Immature natural killer cell (primary cell): ENCODE measurements at regions not wholly inside any gene's neighbourhood (a gene's known extent, or its start where the extent isn't known, plus 50 kb on each side); places are given as distances from the start of the nearest gene placed in this dataset.
A peak's percentile ranks its signal among the peaks of the same experiment; 100 is the strongest.

Experiments used
- DNase-seq, 3 donors: peaks; one replicate each; pipeline ENCODE4 v3.0.0; 2022; ENCODE audit warnings: mixed read lengths in 1 of 3
- H3K27ac Mint-ChIP-seq, 6 donors: one replicate each; pipeline ENCODE4 v1.8.0; 2020; ENCODE audit warnings: mixed read lengths in 6 of 6, mild to moderate bottlenecking in 5 of 6, inconsistent platforms in 4 of 6, moderate library complexity in 3 of 6
- H3K27me3 Mint-ChIP-seq, 3 donors: one replicate each; pipeline ENCODE4 v1.8.0; 2020 to 2021; ENCODE audit warnings: low read depth in 3 of 3, mild to moderate bottlenecking in 3 of 3, mixed read lengths in 3 of 3, moderate library complexity in 3 of 3, inconsistent platforms in 1 of 3
- H3K36me3 Mint-ChIP-seq, 3 donors: one replicate each; pipeline ENCODE4 v1.8.0; 2020; ENCODE audit warnings: mixed read lengths in 3 of 3, inconsistent platforms in 2 of 3, mild to moderate bottlenecking in 2 of 3
- H3K4me1 Mint-ChIP-seq, 2 donors: one replicate each; pipeline ENCODE4 v1.8.0; 2020; ENCODE audit warnings: inconsistent platforms in 2 of 2, mild to moderate bottlenecking in 2 of 2, mixed read lengths in 2 of 2, moderate library complexity in 1 of 2
- H3K4me3 Mint-ChIP-seq, 5 donors: one replicate each; pipeline ENCODE4 v1.8.0; 2020; ENCODE audit warnings: mild to moderate bottlenecking in 5 of 5, mixed read lengths in 5 of 5, inconsistent platforms in 3 of 5, moderate library complexity in 3 of 5
- H3K9me3 Mint-ChIP-seq, 6 donors: one replicate each; pipeline ENCODE4 v1.8.0; 2020; ENCODE audit warnings: mild to moderate bottlenecking in 6 of 6, mixed read lengths in 6 of 6, inconsistent platforms in 4 of 6, moderate library complexity in 3 of 6

GRCh38 chr20:9981829-9982228 is 53.0 kb upstream of the ANKEF1 start:
- no peak overlapping the region for H3K27ac Mint-ChIP-seq

GRCh38 chr20:9978397-9979004 is 56.3 kb upstream of the ANKEF1 start:
- no peak overlapping the region for H3K27ac Mint-ChIP-seq
- peaks cover 0 to 8% (median 0%) of the 10 kb centered on the region in 3 donors for H3K27me3 Mint-ChIP-seq
- DNase-seq, result peak; percentile 41 to 60 (median 57)
- H3K36me3 Mint-ChIP-seq, result no peaks in the 10 kb centered on the region
- H3K4me1 Mint-ChIP-seq, result no peaks in the 10 kb centered on the region
- no peaks in the 10 kb centered on the region for H3K9me3 Mint-ChIP-seq
- no peak overlapping the region for H3K4me3 Mint-ChIP-seq

More at GRCh38 chr20:9981829-9982228, 53.0 kb upstream of the ANKEF1 start:
- no peak for DNase-seq
- no peak overlapping the region for H3K4me3 Mint-ChIP-seq
- H3K4me1 Mint-ChIP-seq, result no peaks in the 10 kb centered on the region
- H3K9me3 Mint-ChIP-seq, result no peaks in the 10 kb centered on the region
- H3K36me3 Mint-ChIP-seq, result no peaks in the 10 kb centered on the region
- H3K27me3 Mint-ChIP-seq, result peaks cover 0 to 5% (median 2%) of the 10 kb centered on the region in 3 donors

GRCh38 chr20:9977629-9978028 is 57.2 kb upstream of the ANKEF1 start:
- no peaks in the 10 kb centered on the region for H3K36me3 Mint-ChIP-seq
- H3K27ac Mint-ChIP-seq, result no peak overlapping the region
- H3K27me3 Mint-ChIP-seq, result peaks cover 0 to 9% (median under 1%) of the 10 kb centered on the region in 3 donors
- no peaks in the 10 kb centered on the region for H3K4me1 Mint-ChIP-seq
- H3K9me3 Mint-ChIP-seq, result no peaks in the 10 kb centered on the region
- H3K4me3 Mint-ChIP-seq, result no peak overlapping the region
- DNase-seq, result no peak

- Mint-ChIP-seq H3K4me3 (no peak overlapping the region), H3K36me3 (no peaks in the 10 kb centered on the region), H3K27ac (no peak overlapping the region), H3K9me3 (no peaks in the 10 kb centered on the region), H3K27me3 (peaks cover 0 to 14% (median 6%) of the 10 kb centered on the region in 3 donors), H3K4me1 (no peaks in the 10 kb centered on the region)
- DNase-seq, result no peak
These were observed 60.5 kb upstream of the ANKEF1 start for GRCh38 chr20:9974324-9974723.

GRCh38 chr20:9971746-9972145 is 63.0 kb upstream of the ANKEF1 start:
- H3K36me3 Mint-ChIP-seq, result no peaks in the 10 kb centered on the region
- H3K27ac Mint-ChIP-seq, result no peak overlapping the region
- H3K27me3 Mint-ChIP-seq, result peaks cover 0 to 10% (median 9%) of the 10 kb centered on the region in 3 donors
- no peaks in the 10 kb centered on the region for H3K4me1 Mint-ChIP-seq
- H3K9me3 Mint-ChIP-seq, result no peaks in the 10 kb centered on the region
- no peak overlapping the region for H3K4me3 Mint-ChIP-seq
- no peak for DNase-seq

GRCh38 chr20:9969626-9970025 is 65.2 kb upstream of the ANKEF1 start:
- no peaks in the 10 kb centered on the region for H3K36me3 Mint-ChIP-seq
- no peak for DNase-seq
- H3K4me1 Mint-ChIP-seq, result no peaks in the 10 kb centered on the region
- H3K4me3 Mint-ChIP-seq, result no peak overlapping the region
- no peaks in the 10 kb centered on the region for H3K9me3 Mint-ChIP-seq
- H3K27ac Mint-ChIP-seq, result no peak overlapping the region
- H3K27me3 Mint-ChIP-seq, result peaks cover 0 to 18% (median 10%) of the 10 kb centered on the region in 3 donors

GRCh38 chr20:9968015-9968414 is 66.8 kb upstream of the ANKEF1 start:
- Mint-ChIP-seq H3K4me3 (no peak overlapping the region), H3K36me3 (no peaks in the 10 kb centered on the region), H3K4me1 (no peaks in the 10 kb centered on the region), H3K9me3 (no peaks in the 10 kb centered on the region), H3K27me3 (peaks cover 0 to 15% (median 10%) of the 10 kb centered on the region in 3 donors), H3K27ac (no peak overlapping the region)
- no peak for DNase-seq

GRCh38 chr20:9966966-9967365 is 67.8 kb upstream of the ANKEF1 start:
- H3K9me3 Mint-ChIP-seq, result no peaks in the 10 kb centered on the region
- no peak for DNase-seq
- peaks cover 0 to 11% (median 8%) of the 10 kb centered on the region in 3 donors for H3K27me3 Mint-ChIP-seq
- H3K27ac Mint-ChIP-seq, result no peak overlapping the region
- no peaks in the 10 kb centered on the region for H3K4me1 Mint-ChIP-seq
- H3K36me3 Mint-ChIP-seq, result no peaks in the 10 kb centered on the region
- H3K4me3 Mint-ChIP-seq, result no peak overlapping the region

- Mint-ChIP-seq H3K27ac (no peak overlapping the region), H3K36me3 (no peaks in the 10 kb centered on the region)
- no peak for DNase-seq
These were observed 71.8 kb upstream of the ANKEF1 start for GRCh38 chr20:9963029-9963428.

GRCh38 chr20:9958693-9959092 is 76.1 kb upstream of the ANKEF1 start:
- H3K4me3 Mint-ChIP-seq, result no peak overlapping the region
- H3K27me3 Mint-ChIP-seq, result peaks cover 0 to 7% (median 2%) of the 10 kb centered on the region in 3 donors
- no peak overlapping the region for H3K27ac Mint-ChIP-seq
- no peaks in the 10 kb centered on the region for H3K4me1 Mint-ChIP-seq
- H3K9me3 Mint-ChIP-seq, result peaks cover 0 to 1% (median 0%) of the 10 kb centered on the region in 6 donors
- no peak for DNase-seq
- no peaks in the 10 kb centered on the region for H3K36me3 Mint-ChIP-seq

More at GRCh38 chr20:9963029-9963428, 71.8 kb upstream of the ANKEF1 start:
- H3K9me3 Mint-ChIP-seq, result no peaks in the 10 kb centered on the region
- H3K4me1 Mint-ChIP-seq, result no peaks in the 10 kb centered on the region
- no peak overlapping the region for H3K4me3 Mint-ChIP-seq
- H3K27me3 Mint-ChIP-seq, result peaks cover under 1 to 12% (median 2%) of the 10 kb centered on the region in 3 donors

GRCh38 chr20:9955646-9956045 is 79.1 kb upstream of the ANKEF1 start:
- Mint-ChIP-seq H3K36me3 (no peaks in the 10 kb centered on the region), H3K27ac (no peak overlapping the region), H3K9me3 (peaks cover 0 to 4% (median 0%) of the 10 kb centered on the region in 6 donors), H3K4me3 (no peak overlapping the region), H3K4me1 (no peaks in the 10 kb centered on the region), H3K27me3 (peaks cover 2 to 14% (median 3%) of the 10 kb centered on the region in 3 donors)
- no peak for DNase-seq

- no peak for DNase-seq
- no peaks in the 10 kb centered on the region for H3K36me3 Mint-ChIP-seq
These were observed 85.2 kb upstream of the ANKEF1 start for GRCh38 chr20:9949563-9949962.

GRCh38 chr20:9945408-9945807 is 89.4 kb upstream of the ANKEF1 start:
- H3K4me3 Mint-ChIP-seq, result no peak overlapping the region
- no peaks in the 10 kb centered on the region for H3K36me3 Mint-ChIP-seq

More at GRCh38 chr20:9949563-9949962, 85.2 kb upstream of the ANKEF1 start:
- H3K27ac Mint-ChIP-seq, result no peak overlapping the region
- peaks cover 0 to 4% (median 0%) of the 10 kb centered on the region in 6 donors for H3K9me3 Mint-ChIP-seq
- peaks cover 0 to 11% (median 3%) of the 10 kb centered on the region in 3 donors for H3K27me3 Mint-ChIP-seq
- H3K4me3 Mint-ChIP-seq, result no peak overlapping the region
- H3K4me1 Mint-ChIP-seq, result no peaks in the 10 kb centered on the region

GRCh38 chr20:9942736-9943135 is 92.1 kb upstream of the ANKEF1 start:
- H3K4me3 Mint-ChIP-seq, result no peak overlapping the region
- H3K4me1 Mint-ChIP-seq, result no peaks in the 10 kb centered on the region
- no peak overlapping the region for H3K27ac Mint-ChIP-seq
- no peak for DNase-seq
- H3K36me3 Mint-ChIP-seq, result no peaks in the 10 kb centered on the region
- peaks cover 0 to 3% (median 1%) of the 10 kb centered on the region in 3 donors for H3K27me3 Mint-ChIP-seq
- peaks cover 0 to 2% (median 0%) of the 10 kb centered on the region in 6 donors for H3K9me3 Mint-ChIP-seq

More at GRCh38 chr20:9945408-9945807, 89.4 kb upstream of the ANKEF1 start:
- H3K27me3 Mint-ChIP-seq, result peaks cover 0 to 5% (median 1%) of the 10 kb centered on the region in 3 donors
- no peaks in the 10 kb centered on the region for H3K4me1 Mint-ChIP-seq
- H3K27ac Mint-ChIP-seq, result no peak overlapping the region
- DNase-seq, result no peak
- no peaks in the 10 kb centered on the region for H3K9me3 Mint-ChIP-seq

GRCh38 chr20:9940329-9940728 is 94.5 kb upstream of the ANKEF1 start:
- H3K9me3 Mint-ChIP-seq, result peaks cover 0 to 2% (median 0%) of the 10 kb centered on the region in 6 donors
- H3K4me3 Mint-ChIP-seq, result no peak overlapping the region
- H3K4me1 Mint-ChIP-seq, result no peaks in the 10 kb centered on the region
- H3K36me3 Mint-ChIP-seq, result no peaks in the 10 kb centered on the region
- no peak overlapping the region for H3K27ac Mint-ChIP-seq
- DNase-seq, result no peak
- peaks cover 0 to 4% (median 2%) of the 10 kb centered on the region in 3 donors for H3K27me3 Mint-ChIP-seq
